Subcutaneous abdominal adipose tissue (tissue), 5 donors: ENCODE measurements at regions not wholly inside any gene's neighbourhood (a gene's known extent, or its start where the extent isn't known, plus 50 kb on each side); places are given as distances from the start of the nearest gene placed in this dataset.

ENCODE experiments used
- H3K27ac ChIP-seq: one replicate; pipeline ENCODE4 v1.7.0; 2013; ENCODE audit warnings: low read depth, mild to moderate bottlenecking, inconsistent platforms, low read length, moderate library complexity
- H3K27me3 ChIP-seq, 5 donors: one replicate each; pipeline ENCODE4 v1.7.0; 2013; ENCODE audit warnings: low read length in 5 of 5, inconsistent platforms in 1 of 5; ENCODE audit not compliant: control insufficient read depth in 5 of 5, insufficient read depth in 4 of 5
- H3K36me3 ChIP-seq, 5 donors: one replicate each; pipeline ENCODE4 v1.7.0; 2013; ENCODE audit warnings: low read length in 5 of 5; ENCODE audit not compliant: control insufficient read depth in 5 of 5, insufficient read depth in 5 of 5
- H3K4me1 ChIP-seq, 5 donors: one replicate each; pipeline ENCODE4 v1.7.0; 2013; ENCODE audit warnings: low read length in 5 of 5, mild to moderate bottlenecking in 3 of 5, moderate library complexity in 1 of 5; ENCODE audit not compliant: control insufficient read depth in 5 of 5, insufficient read depth in 5 of 5
- H3K4me3 ChIP-seq, 5 donors: one replicate each; pipeline ENCODE4 v1.7.0; 2013; ENCODE audit warnings: low read length in 5 of 5, low read depth in 1 of 5
- H3K9ac ChIP-seq, 5 donors: one replicate each; pipeline ENCODE4 v1.7.0; 2013; ENCODE audit warnings: low read length in 5 of 5, mild to moderate bottlenecking in 4 of 5, moderate library complexity in 3 of 5
- H3K9me3 ChIP-seq, 5 donors: one replicate each; pipeline ENCODE4 v1.7.0; 2013; ENCODE audit warnings: low read length in 5 of 5; ENCODE audit not compliant: control insufficient read depth in 5 of 5
- donor health status: healthy.
- donor health status: healthy.
- donor health status: healthy.
- donor health status: healthy.
- donor health status: healthy.

GRCh38 chr6:156391977-156392376 lies 385.2 kb upstream of the ARID1B start:
- Histone ChIP-seq H3K27ac (no peak overlapping the region), H3K4me3 (no peak overlapping the region), H3K36me3 (no peaks in the 10 kb centered on the region), H3K9ac (no peak overlapping the region), H3K4me1 (no peaks in the 10 kb centered on the region), H3K9me3 (no peaks in the 10 kb centered on the region), H3K27me3 (no peaks in the 10 kb centered on the region)

GRCh38 chr6:156391061-156391672 lies 386.0 kb upstream of the ARID1B start:
- no peaks in the 10 kb centered on the region for H3K36me3 ChIP-seq
- no peak overlapping the region for H3K4me3 ChIP-seq
- no peaks in the 10 kb centered on the region for H3K9me3 ChIP-seq
- H3K27me3 ChIP-seq, result no peaks in the 10 kb centered on the region
- no peak overlapping the region for H3K27ac ChIP-seq
- no peak overlapping the region for H3K9ac ChIP-seq
- no peaks in the 10 kb centered on the region for H3K4me1 ChIP-seq

GRCh38 chr6:156390621-156391020 lies 386.6 kb upstream of the ARID1B start:
- Histone ChIP-seq H3K36me3 (no peaks in the 10 kb centered on the region), H3K4me3 (no peak overlapping the region), H3K27ac (no peak overlapping the region), H3K9me3 (no peaks in the 10 kb centered on the region), H3K27me3 (no peaks in the 10 kb centered on the region), H3K9ac (no peak overlapping the region), H3K4me1 (no peaks in the 10 kb centered on the region)

GRCh38 chr6:156389296-156389695 lies 387.9 kb upstream of the ARID1B start:
- no peak overlapping the region for H3K27ac ChIP-seq
- no peak overlapping the region for H3K4me3 ChIP-seq
- H3K36me3 ChIP-seq, result no peaks in the 10 kb centered on the region
- no peaks in the 10 kb centered on the region for H3K27me3 ChIP-seq
- no peak overlapping the region for H3K9ac ChIP-seq
- H3K9me3 ChIP-seq, result no peaks in the 10 kb centered on the region
- no peaks in the 10 kb centered on the region for H3K4me1 ChIP-seq

GRCh38 chr6:156387472-156387871 lies 389.7 kb upstream of the ARID1B start:
- no peak overlapping the region for H3K9ac ChIP-seq
- no peaks in the 10 kb centered on the region for H3K27me3 ChIP-seq
- H3K36me3 ChIP-seq, result no peaks in the 10 kb centered on the region
- no peak overlapping the region for H3K27ac ChIP-seq
- no peaks in the 10 kb centered on the region for H3K9me3 ChIP-seq
- H3K4me1 ChIP-seq, result no peaks in the 10 kb centered on the region
- no peak overlapping the region for H3K4me3 ChIP-seq

GRCh38 chr6:156383059-156383458 lies 394.1 kb upstream of the ARID1B start:
- Histone ChIP-seq H3K36me3 (no peaks in the 10 kb centered on the region), H3K4me3 (no peak overlapping the region), H3K9me3 (no peaks in the 10 kb centered on the region), H3K9ac (no peak overlapping the region), H3K27me3 (no peaks in the 10 kb centered on the region), H3K27ac (no peak overlapping the region), H3K4me1 (no peaks in the 10 kb centered on the region)

GRCh38 chr6:156379392-156380289 lies 397.5 kb upstream of the ARID1B start:
- no peaks in the 10 kb centered on the region for H3K9me3 ChIP-seq
- H3K4me1 ChIP-seq, result no peaks in the 10 kb centered on the region
- no peaks in the 10 kb centered on the region for H3K27me3 ChIP-seq
- no peak overlapping the region for H3K4me3 ChIP-seq
- H3K36me3 ChIP-seq, result no peaks in the 10 kb centered on the region
- no peak overlapping the region for H3K9ac ChIP-seq
- H3K27ac ChIP-seq, result no peak overlapping the region

- H3K4me3 ChIP-seq, result no peak overlapping the region
- H3K9ac ChIP-seq, result no peak overlapping the region
- H3K36me3 ChIP-seq, result no peaks in the 10 kb centered on the region
- no peak overlapping the region for H3K27ac ChIP-seq
- H3K27me3 ChIP-seq, result no peaks in the 10 kb centered on the region
- no peaks in the 10 kb centered on the region for H3K4me1 ChIP-seq
- H3K9me3 ChIP-seq, result no peaks in the 10 kb centered on the region
Measured at GRCh38 chr6:156378853-156379252, 398.3 kb upstream of the ARID1B start.

- H3K9ac ChIP-seq, result no peak overlapping the region
Measured at GRCh38 chr6:156376091-156376490, 401.1 kb upstream of the ARID1B start.

GRCh38 chr6:156359912-156360311 lies 417.3 kb upstream of the ARID1B start:
- Histone ChIP-seq H3K4me1 (no peaks in the 10 kb centered on the region), H3K27ac (no peak overlapping the region), H3K27me3 (peaks cover 0 to 2% (median 0%) of the 10 kb centered on the region in 5 donors), H3K9me3 (peaks cover 0 to 7% (median 5%) of the 10 kb centered on the region in 5 donors), H3K36me3 (no peaks in the 10 kb centered on the region), H3K9ac (no peak overlapping the region), H3K4me3 (no peak overlapping the region)

More at GRCh38 chr6:156376091-156376490, 401.1 kb upstream of the ARID1B start:
- no peak overlapping the region for H3K4me3 ChIP-seq
- H3K36me3 ChIP-seq, result no peaks in the 10 kb centered on the region
- H3K4me1 ChIP-seq, result no peaks in the 10 kb centered on the region
- H3K27ac ChIP-seq, result no peak overlapping the region
- H3K9me3 ChIP-seq, result no peaks in the 10 kb centered on the region
- H3K27me3 ChIP-seq, result no peaks in the 10 kb centered on the region
